ENCODE measurements at regions not wholly inside any gene's neighbourhood (a gene's known extent, or its start where the extent isn't known, plus 50 kb on each side); places are given as distances from the start of the nearest gene placed in this dataset.

DNA sequence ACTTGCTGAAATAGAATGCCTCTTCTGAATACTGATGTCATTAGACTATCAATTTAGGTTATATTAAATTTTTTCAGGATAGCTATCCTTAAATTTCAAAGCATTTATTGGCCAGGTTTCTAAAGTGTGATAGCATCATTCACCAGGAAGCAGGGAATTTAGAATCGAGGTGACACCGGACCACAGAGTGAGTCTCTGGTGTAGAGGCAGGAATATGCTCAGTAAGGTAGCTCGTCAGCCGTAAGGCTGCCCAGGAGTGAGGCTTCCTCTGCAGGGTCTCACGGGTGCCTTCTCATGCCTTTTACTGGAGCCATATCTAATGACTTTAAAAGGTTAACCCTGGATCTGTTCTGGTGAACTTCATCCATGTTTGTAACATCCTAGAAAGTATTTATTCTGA is 170.8 kb upstream of the KLF14 start:
- WGBS: 80% methylated on average over 5 of the region's 5 CpGs

DNA sequence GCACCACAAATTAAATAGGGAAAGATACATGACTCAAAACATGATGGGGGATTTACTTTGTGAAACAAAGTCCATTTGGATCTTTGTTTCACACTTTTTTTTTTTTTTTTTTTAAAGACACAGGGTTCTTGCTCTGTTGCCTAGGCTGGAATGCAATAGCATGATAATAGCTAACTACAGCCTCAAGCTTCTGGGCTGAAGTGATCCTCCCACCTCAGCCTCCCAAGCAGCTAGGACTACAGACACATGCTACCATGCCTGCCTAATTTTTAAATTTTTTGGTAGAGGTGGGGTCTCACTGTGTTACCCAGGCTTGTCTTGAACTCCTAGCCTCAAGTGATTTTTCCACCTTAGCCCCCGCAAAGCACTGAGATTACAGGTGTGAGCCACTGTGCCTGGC is 172.6 kb upstream of the KLF14 start:
- Histone ChIP-seq H3K27ac (replicated peaks in 1 of 4) (no peak overlapping the region), H3K9me3 (no peaks in the 10 kb centered on the region), H3K4me1 (peaks cover 39 to 70% (median 64%) of the 10 kb centered on the region in 4 donors), H3K4me3 (no peak overlapping the region), H3K27me3 (no peaks in the 10 kb centered on the region), H3K36me3 (peaks cover 0 to 16% (median 4%) of the 10 kb centered on the region in 4 donors)
- intact Hi-C loops (cut with DNase I): no loop called here
- DNase-seq (ENCODE audit: extremely low spot score): no peak
- TF ChIP-seq POLR2AphosphoS5 (IDR thresholded peaks at IDR 0.05): no peak
- 100% methylated on average over 1 of the region's 1 CpG for WGBS

More for the DNA sequence above, 170.8 kb upstream of the KLF14 start:
- no peaks in the 10 kb centered on the region for H3K9me3 ChIP-seq
- H3K27me3 ChIP-seq: no peaks in the 10 kb centered on the region
- H3K27ac ChIP-seq (replicated peaks in 1 of 4): peak overlapping the region; percentile 72 to 76 (median 74)
- peaks cover 51 to 70% (median 68%) of the 10 kb centered on the region in 4 donors for H3K4me1 ChIP-seq
- intact Hi-C loops (cut with DNase I): loop anchor here (5.0 kb wide), 1 partner anchor 93 kb away; no protein-coding TSS in a partner anchor
- no peak overlapping the region for H3K4me3 ChIP-seq
- no peak for TF ChIP-seq EP300 (IDR thresholded peaks at IDR 0.05)
- TF ChIP-seq POLR2AphosphoS5 (IDR thresholded peaks at IDR 0.05): no peak
- TF ChIP-seq, protein P1, sequence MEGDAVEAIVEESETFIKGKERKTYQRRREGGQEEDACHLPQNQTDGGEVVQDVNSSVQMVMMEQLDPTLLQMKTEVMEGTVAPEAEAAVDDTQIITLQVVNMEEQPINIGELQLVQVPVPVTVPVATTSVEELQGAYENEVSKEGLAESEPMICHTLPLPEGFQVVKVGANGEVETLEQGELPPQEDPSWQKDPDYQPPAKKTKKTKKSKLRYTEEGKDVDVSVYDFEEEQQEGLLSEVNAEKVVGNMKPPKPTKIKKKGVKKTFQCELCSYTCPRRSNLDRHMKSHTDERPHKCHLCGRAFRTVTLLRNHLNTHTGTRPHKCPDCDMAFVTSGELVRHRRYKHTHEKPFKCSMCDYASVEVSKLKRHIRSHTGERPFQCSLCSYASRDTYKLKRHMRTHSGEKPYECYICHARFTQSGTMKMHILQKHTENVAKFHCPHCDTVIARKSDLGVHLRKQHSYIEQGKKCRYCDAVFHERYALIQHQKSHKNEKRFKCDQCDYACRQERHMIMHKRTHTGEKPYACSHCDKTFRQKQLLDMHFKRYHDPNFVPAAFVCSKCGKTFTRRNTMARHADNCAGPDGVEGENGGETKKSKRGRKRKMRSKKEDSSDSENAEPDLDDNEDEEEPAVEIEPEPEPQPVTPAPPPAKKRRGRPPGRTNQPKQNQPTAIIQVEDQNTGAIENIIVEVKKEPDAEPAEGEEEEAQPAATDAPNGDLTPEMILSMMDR (IDR thresholded peaks at IDR 0.05): no peak
- TF ChIP-seq POLR2A (IDR thresholded peaks at IDR 0.05; ENCODE audit: low read depth): no peak
- DNase-seq (ENCODE audit: extremely low spot score): no peak
- peaks cover 0 to 25% (median 6%) of the 10 kb centered on the region in 4 donors for H3K36me3 ChIP-seq

DNA sequence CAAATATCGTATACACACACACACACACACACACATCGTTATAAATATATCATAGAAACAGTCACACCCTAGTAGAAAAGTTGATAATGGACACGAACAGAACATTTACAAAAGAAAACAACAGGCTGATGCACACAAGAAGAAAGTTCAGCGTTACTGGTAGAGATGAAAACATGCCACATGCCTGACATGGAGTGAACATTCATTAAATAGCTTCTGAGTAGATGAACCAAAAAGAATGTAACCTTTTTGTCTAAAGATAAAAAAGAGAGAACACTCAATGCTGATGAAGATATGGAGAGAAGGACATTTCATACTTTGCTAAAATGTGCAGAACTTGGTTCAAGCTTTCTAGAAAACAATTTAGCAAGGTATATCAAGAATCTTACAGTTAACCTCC is 173.4 kb upstream of the KLF14 start:
- no peak for TF ChIP-seq EP300 (IDR thresholded peaks at IDR 0.05)
- H3K27me3 ChIP-seq: no peaks in the 10 kb centered on the region
- WGBS: 86% methylated on average over 4 of the region's 4 CpGs
- peaks cover 0 to 16% (median 1%) of the 10 kb centered on the region in 4 donors for H3K36me3 ChIP-seq
- H3K9me3 ChIP-seq: no peaks in the 10 kb centered on the region
- intact Hi-C loops (cut with DNase I): no loop called here
- no peak for DNase-seq (ENCODE audit: extremely low spot score)
- H3K4me1 ChIP-seq: peaks cover 39 to 70% (median 64%) of the 10 kb centered on the region in 4 donors
- H3K27ac ChIP-seq (replicated peaks in 1 of 4): no peak overlapping the region
- H3K4me3 ChIP-seq: no peak overlapping the region

DNA sequence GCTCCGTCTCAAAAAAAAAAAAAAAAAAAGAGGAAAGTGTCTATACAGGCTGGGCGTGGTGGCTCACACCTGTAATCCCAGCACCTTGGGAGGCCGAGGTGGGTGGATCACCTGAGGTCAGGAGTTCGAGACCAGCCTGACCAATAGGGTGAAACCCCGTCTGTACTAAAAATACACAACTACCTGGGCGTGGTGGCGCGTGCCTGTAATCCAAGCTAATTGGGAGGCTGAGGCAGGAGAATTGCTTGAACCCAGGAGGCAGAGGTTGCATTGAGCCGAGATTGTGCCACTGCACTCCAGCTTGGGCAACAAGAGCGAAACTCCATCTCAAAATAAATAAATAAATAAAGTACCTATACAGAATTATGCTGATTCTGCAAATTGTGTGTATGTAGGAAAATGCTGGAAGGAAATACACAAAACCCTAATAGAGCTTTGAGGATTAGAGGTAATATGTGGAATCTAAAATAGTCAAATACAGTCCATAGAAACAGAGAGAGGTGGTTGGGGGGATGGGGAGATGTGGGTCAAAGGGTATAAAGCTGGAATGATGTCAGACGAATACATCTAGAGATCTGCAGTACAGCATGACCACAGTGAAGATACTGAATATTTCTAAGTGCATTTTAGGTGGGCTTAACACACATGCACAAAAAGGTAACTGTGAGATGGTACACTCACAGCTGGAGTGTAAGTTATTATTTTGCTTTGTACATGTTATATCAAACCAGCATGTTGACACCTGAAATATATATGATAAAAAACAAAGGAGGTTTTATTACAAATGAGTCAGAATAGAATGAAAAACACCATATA is 174.5 kb upstream of the KLF14 start:
- H3K27ac ChIP-seq (replicated peaks in 1 of 4): no peak overlapping the region
- intact Hi-C loops (cut with DNase I): no loop called here

DNA sequence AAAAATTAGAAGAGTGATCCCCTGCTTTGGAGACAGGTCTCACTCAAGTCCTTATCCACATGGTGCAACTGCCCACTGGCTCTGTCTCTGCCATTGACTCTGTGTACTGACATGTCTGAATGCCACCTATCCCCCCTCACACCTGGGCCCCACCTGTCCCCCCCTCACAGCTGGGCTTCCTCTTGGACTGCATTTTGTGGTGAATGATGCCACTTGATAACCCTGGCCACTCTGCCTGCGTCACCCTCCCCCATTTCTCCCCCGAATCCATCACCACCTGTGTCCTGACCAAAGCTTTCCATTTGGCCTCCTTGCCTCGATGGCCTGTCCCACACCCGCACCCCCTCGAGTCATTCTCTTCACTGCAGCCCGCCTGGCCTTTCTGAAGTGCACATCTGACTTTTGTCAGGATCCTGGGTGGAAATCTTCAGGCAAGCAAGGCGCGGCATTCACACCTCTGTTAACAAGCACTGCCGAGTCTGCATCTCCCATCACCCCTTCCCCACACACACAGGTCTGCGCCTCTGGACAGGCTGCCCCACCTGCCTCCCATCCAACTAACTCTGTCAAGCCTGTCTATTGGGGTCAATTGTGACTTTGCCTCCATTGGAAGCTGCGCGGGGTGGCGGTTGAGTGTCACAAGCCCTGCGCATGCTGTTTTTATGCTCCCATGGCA is 175.3 kb upstream of the KLF14 start:
- Histone ChIP-seq H3K4me1 (peaks cover 40 to 69% (median 64%) of the 10 kb centered on the region in 4 donors), H3K36me3 (peaks cover 0 to 16% (median 0%) of the 10 kb centered on the region in 4 donors), H3K4me3 (no peak overlapping the region), H3K9me3 (no peaks in the 10 kb centered on the region), H3K27ac (replicated peaks in 1 of 4) (peak overlapping the region in 1 of 4 donors; percentile 14), H3K27me3 (no peaks in the 10 kb centered on the region)
- 90% methylated on average over 14 of the region's 14 CpGs for WGBS
- DNase-seq (ENCODE audit: extremely low spot score): no peak
- intact Hi-C loops (cut with DNase I): no loop called here
- TF ChIP-seq POLR2AphosphoS5 (IDR thresholded peaks at IDR 0.05) (no peak), EP300 (IDR thresholded peaks at IDR 0.05) (no peak), POLR2A (IDR thresholded peaks at IDR 0.05; ENCODE audit: low read depth) (no peak)
- TF ChIP-seq, protein P1 (IDR thresholded peaks at IDR 0.05): no peak

More for the DNA sequence above, 174.5 kb upstream of the KLF14 start:
- Histone ChIP-seq H3K4me1 (peaks cover 38 to 69% (median 64%) of the 10 kb centered on the region in 4 donors), H3K4me3 (no peak overlapping the region), H3K36me3 (peaks cover 0 to 16% (median 0%) of the 10 kb centered on the region in 4 donors), H3K27me3 (no peaks in the 10 kb centered on the region), H3K9me3 (no peaks in the 10 kb centered on the region)
- no peak for DNase-seq (ENCODE audit: extremely low spot score)
- TF ChIP-seq, protein P1 (IDR thresholded peaks at IDR 0.05): no peak
- TF ChIP-seq POLR2AphosphoS5 (IDR thresholded peaks at IDR 0.05) (no peak), EP300 (IDR thresholded peaks at IDR 0.05) (no peak), POLR2A (IDR thresholded peaks at IDR 0.05; ENCODE audit: low read depth) (no peak)
- 93% methylated on average over 11 of the region's 11 CpGs for WGBS

Measured in esophagus muscularis mucosa (tissue), 4 donors.